Cardiac fibroblast (primary cell): ENCODE measurements at regions not wholly inside any gene's neighbourhood (a gene's known extent, or its start where the extent isn't known, plus 50 kb on each side); places are given as distances from the start of the nearest gene placed in this dataset.

Source experiments
- DNase-seq, 2 donors: peaks; one replicate each; pipeline versions ENCODE4 v3.0.0 to v3.0.0-alpha.2; 2010; ENCODE audit warnings: low read depth in 2 of 2
- H3K4me3 ChIP-seq, 2 donors: replicated peaks in 1 of 2; 1 replicate in 1 of 2; 2 replicates in 1 of 2; pipeline ENCODE4 v1.5.1; 2011; ENCODE audit warnings: low read depth in 2 of 2, low read length in 2 of 2, mild to moderate bottlenecking in 2 of 2, moderate library complexity in 1 of 2
- TF ChIP-seq, protein P1 (sequence below): IDR thresholded peaks from one replicate; pipeline ENCODE4 v1.5.1; 2011; ENCODE audit warnings: low read depth, mild to moderate bottlenecking, low read length, inconsistent platforms

DNA sequence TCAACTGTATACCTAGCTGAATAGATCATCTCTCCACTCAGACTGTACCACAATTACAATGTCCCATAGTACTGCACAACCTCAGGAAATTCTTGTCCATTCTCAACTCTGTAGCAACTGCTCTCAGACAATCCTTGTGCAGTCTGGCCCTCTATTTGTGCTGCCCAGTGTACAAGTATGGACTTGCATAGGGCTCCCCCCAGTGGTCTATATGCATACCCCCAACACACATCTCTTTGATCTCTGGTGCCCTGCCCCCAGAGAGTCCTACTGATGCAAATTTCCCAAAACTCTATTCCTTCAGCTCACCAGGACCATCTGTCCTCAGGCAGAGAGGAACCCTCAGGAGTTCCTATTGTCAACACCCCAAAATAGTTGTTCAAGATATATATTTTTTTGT is 205.3 kb downstream of the SLCO4C1 start:
- peak; percentile 3 to 8 for DNase-seq
- TF ChIP-seq, protein P1, sequence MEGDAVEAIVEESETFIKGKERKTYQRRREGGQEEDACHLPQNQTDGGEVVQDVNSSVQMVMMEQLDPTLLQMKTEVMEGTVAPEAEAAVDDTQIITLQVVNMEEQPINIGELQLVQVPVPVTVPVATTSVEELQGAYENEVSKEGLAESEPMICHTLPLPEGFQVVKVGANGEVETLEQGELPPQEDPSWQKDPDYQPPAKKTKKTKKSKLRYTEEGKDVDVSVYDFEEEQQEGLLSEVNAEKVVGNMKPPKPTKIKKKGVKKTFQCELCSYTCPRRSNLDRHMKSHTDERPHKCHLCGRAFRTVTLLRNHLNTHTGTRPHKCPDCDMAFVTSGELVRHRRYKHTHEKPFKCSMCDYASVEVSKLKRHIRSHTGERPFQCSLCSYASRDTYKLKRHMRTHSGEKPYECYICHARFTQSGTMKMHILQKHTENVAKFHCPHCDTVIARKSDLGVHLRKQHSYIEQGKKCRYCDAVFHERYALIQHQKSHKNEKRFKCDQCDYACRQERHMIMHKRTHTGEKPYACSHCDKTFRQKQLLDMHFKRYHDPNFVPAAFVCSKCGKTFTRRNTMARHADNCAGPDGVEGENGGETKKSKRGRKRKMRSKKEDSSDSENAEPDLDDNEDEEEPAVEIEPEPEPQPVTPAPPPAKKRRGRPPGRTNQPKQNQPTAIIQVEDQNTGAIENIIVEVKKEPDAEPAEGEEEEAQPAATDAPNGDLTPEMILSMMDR, result no peak

DNA sequence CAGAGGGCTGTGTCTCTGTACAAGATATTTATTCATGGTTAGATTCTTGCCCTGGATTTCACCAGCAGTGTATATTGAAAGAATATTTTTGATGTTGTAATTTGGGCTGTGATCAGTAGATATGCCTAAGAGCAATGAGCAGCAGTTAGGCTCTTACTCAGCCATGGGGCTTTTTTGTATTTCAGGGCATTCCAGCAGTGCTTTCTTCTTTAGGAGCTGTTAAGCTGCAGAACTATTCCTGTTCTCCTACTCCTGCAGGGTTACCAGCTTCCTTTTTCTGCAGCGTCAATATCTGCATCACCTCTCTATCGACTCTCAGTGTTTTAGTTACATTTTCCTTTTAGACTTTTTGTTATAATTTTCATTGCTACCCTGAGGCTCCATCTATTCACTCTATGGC is 206.2 kb downstream of the SLCO4C1 start:
- TF ChIP-seq, protein P1, result no peak
- no peak for DNase-seq
- no peak overlapping the region for H3K4me3 ChIP-seq

More for the DNA sequence above, 205.3 kb downstream of the SLCO4C1 start:
- no peak overlapping the region for H3K4me3 ChIP-seq

DNA sequence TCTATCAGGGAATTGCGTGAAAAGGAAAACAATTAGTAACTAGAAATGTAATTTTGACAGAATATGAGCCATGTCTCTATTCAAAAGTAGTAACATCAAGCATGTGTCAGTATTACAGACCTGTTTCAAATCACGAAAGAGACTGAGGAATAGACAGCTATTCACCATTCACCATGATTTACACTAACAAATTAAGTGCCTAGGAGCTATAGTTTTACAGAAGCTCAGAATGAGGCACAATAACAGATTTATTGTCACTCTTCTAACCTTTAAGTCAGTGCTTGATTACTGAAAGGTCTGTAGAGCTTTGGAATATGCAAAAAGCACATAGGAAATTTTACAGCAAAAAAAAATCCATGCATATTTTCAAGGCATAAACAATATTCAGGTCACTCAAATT is 208.2 kb downstream of the SLCO4C1 start:
- DNase-seq, result no peak
- H3K4me3 ChIP-seq, result no peak overlapping the region
- TF ChIP-seq, protein P1, result no peak

DNA sequence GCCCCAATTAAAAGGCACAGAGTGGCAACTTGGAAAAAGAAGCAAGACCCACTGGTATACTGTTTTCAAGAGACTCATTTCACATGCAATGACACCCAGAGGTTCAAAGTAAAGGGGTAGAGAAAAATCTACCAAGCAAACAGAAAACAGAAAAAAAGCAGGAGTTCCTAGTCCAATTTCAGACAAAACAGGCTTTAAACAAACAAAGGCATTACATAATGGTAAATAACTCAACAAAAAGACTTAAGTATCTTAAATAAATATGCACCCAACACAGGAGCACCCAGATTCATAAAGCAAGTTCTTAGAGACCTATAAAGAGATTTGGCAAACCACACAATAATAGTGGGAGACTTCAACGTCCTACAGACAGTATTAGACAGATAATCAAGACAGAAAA is 215.8 kb downstream of the SLCO4C1 start:
- no peak overlapping the region for H3K4me3 ChIP-seq
- TF ChIP-seq, protein P1, result no peak
- DNase-seq, result no peak

DNA sequence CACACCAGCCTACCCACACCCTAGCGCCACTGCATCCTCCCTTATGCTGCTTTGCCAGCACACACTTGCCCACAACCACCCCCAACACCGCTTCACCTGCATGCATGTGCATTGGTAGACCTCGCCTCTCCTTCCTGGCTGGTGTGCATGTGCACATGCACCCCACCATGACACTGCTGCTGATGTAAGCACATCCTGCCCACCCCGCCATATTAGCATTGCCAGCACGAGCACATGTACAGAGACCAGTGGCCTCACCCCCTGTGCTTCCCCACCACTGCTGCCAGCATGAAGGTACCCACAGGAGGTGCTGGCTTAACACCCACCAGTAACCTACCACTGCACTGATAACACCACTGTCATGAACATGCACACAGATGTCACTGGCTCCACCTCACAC is 218.2 kb downstream of the SLCO4C1 start:
- no peak for DNase-seq
- no peak overlapping the region for H3K4me3 ChIP-seq
- TF ChIP-seq, protein P1, result no peak

DNA sequence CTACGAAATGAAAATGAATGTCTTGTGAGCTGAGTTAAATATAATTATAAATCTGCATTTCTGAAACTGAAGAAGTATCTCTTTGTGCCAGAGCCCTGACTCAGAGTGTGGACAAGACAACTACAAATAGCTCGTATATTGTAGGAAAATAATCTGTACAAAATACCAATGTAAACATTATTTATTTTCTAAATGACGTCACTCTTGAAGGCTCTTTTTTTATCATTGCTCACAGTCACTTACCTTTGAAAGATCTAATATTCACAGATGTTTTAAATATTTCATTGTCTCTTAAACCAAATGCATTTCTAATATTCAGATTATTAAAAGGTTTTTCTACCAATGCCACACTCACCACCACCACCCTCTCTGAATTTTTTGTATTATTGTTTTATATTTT is 226.1 kb downstream of the SLCO4C1 start:
- DNase-seq, result no peak
- TF ChIP-seq, protein P1, result no peak
- no peak overlapping the region for H3K4me3 ChIP-seq

DNA sequence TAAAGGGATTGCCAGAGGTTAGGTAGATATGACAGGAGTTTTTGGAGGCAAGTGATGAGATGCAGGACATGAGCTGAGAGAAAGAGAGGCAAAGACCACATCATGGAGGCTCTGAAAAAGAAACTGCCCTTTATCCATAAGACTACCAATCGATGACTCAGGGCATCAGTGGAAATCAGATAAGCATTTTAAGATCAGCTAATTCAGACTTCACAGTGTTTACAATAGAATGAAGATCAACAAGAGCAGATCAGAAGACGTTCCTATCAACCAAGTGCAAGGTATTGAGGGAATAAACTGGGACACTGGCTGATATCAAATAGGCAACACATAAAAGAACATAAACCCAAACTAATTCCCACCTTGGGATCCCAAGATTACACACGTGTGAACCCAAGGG is 227.2 kb downstream of the SLCO4C1 start:
- TF ChIP-seq, protein P1, result no peak
- H3K4me3 ChIP-seq, result no peak overlapping the region
- DNase-seq, result no peak
